AG09309 (cell line): ENCODE measurements at regions not wholly inside any gene's neighbourhood (a gene's known extent, or its start where the extent isn't known, plus 50 kb on each side); places are given as distances from the start of the nearest gene placed in this dataset.

Experiments used
- DNase-seq: peaks from one replicate; pipeline ENCODE4 v3.0.0-alpha.2; 2010; ENCODE audit warnings: low read depth
- H3K4me3 ChIP-seq: 2 replicates; pipeline ENCODE4 v1.5.1; 2011; ENCODE audit warnings: mild to moderate bottlenecking, low read depth, low read length, moderate library complexity; ENCODE audit not compliant: control insufficient read depth
- TF ChIP-seq, protein P1 (sequence below): IDR thresholded peaks from 2 replicates; pipeline ENCODE4 v1.5.1; 2011; ENCODE audit warnings: mild to moderate bottlenecking, low read depth, low read length, inconsistent platforms; ENCODE audit not compliant: insufficient read depth, control insufficient read depth; ENCODE audit errors: missing control alignments

DNA sequence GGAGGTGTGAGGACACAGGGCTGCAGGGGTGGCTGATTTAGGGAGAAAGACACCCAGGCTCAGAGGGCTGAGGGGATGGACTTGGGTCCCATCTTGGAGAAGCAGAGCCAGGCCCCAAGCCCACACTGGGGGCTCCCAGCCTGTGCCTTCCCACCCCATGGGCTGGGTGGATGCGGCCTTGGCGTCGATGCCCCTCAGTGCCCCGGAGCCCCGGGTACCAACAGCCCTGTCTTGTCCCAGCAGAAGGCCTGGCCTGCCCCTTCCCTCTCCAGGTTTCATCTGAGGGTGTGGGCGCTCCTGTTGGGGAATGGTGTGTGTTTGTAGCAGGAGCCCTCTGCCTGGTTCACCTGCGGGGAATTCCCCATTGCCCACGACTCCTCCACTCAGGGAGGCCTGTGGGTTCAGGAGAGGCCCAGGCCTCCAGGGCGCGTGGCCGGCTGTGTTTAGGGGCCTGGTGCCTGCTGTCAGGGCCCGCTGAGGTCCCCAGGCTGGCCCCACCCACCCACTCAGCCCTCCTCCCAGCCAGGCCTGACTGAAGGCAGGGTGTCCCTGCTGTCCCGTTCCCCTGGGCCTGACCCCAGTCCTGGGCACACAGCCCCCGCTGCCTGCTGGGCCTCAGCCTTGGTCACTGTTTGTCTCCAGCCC lies 51.1 kb upstream of the BEGAIN start:
- DNase-seq = no peak
- TF ChIP-seq, protein P1, sequence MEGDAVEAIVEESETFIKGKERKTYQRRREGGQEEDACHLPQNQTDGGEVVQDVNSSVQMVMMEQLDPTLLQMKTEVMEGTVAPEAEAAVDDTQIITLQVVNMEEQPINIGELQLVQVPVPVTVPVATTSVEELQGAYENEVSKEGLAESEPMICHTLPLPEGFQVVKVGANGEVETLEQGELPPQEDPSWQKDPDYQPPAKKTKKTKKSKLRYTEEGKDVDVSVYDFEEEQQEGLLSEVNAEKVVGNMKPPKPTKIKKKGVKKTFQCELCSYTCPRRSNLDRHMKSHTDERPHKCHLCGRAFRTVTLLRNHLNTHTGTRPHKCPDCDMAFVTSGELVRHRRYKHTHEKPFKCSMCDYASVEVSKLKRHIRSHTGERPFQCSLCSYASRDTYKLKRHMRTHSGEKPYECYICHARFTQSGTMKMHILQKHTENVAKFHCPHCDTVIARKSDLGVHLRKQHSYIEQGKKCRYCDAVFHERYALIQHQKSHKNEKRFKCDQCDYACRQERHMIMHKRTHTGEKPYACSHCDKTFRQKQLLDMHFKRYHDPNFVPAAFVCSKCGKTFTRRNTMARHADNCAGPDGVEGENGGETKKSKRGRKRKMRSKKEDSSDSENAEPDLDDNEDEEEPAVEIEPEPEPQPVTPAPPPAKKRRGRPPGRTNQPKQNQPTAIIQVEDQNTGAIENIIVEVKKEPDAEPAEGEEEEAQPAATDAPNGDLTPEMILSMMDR = no peak
- no peak overlapping the region for H3K4me3 ChIP-seq

DNA sequence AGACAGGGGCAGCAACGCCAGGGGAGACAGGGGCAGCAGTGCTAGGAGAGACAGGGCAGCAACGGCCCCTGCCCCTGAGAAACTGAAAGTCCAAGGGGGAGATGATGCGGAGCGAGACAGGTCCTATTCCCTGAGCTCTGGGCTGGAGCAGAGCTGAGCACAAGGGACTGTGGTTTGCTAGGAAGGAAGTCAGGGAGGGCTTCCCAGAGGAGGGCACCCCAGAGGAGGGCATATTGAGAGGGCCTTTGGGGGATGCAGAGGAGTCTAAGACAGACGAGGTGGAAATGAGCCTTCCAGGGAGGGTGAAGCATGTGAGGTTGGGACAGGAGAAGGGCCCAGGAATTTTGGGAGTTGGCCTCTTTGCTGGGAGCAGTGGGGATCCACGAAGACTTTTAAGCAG lies 52.1 kb upstream of the BEGAIN start:
- TF ChIP-seq, protein P1 = no peak
- H3K4me3 ChIP-seq = no peak overlapping the region
- DNase-seq = no peak

GRCh38 chr14:100640471-100641273 lies 53.5 kb upstream of the BEGAIN start:
- no peak overlapping the region for H3K4me3 ChIP-seq
- TF ChIP-seq, protein P1 = no peak
- DNase-seq = no peak

DNA sequence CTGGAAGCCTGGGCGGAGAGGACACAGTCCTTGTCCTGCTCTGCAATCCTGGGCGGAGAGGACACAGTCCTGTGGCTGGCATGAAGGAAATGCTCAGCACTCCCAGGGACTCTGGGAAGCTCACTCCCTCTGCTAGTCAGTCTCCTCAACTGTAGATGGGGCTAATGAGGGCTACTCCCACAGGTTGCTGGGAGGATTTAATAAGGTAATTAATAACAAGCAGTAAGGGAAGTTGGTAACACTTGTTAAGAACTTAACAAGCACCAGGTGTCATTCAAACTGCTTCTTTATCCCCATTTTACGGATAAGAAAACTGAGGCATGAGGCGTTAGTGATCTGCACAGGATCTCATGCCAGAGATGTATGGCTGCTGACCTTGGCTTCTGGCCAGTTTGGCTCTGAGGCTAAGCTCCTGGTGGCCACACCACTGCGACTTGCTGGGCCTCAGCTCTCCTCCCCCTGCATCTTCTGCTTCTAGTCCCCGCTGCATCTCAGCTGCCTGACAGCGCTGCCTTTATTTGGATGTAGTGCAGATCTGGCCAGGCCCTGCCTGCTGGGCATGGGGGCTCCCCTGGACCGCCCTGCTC lies 54.1 kb upstream of the BEGAIN start:
- no peak overlapping the region for H3K4me3 ChIP-seq
- DNase-seq = no peak
- TF ChIP-seq, protein P1 = no peak

DNA sequence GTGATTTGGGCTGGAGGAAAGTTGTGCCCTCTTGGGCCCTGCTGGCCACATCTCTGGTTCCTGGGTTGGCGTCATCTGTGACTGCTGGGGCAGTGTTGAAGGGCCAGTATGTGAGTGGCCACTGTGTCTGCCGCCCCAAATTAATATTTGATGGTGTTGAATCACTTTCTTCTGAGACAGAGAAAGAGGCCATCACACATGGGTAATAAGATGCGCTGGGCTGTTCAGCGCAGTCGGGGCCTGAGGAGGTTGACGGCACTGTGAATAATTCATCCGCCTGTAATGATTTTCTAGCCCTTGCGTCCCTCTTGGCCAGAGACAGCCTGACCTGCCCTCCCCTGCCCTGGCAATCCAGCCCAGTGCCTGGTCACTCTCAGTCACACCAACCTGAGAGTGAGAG lies 56.2 kb upstream of the BEGAIN start:
- H3K4me3 ChIP-seq = no peak overlapping the region
- no peak for DNase-seq
- TF ChIP-seq, protein P1 = no peak

DNA sequence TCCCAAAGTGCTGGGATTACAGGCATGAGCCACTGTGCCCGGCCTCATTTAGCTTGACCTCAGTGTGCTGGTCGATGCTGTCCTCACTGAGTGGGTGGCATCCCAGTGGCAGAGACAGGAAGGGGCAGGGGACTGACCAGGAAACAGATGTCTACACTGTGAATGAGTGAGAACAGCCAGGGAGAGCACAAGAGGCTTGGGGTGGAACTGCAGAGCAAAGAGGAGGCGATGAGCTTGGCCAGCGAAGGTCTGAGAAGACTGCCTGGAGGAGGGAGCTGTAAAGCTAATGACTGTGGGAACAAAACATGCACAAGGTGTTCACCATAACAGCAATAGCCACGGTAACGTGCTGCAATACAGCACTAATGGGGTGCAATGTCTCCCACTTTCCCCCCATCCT lies 57.2 kb upstream of the BEGAIN start:
- TF ChIP-seq, protein P1 = no peak
- no peak for DNase-seq
- H3K4me3 ChIP-seq = no peak overlapping the region
